T-cell (primary cell): ENCODE measurements at regions not wholly inside any gene's neighbourhood (a gene's known extent, or its start where the extent isn't known, plus 50 kb on each side); places are given as distances from the start of the nearest gene placed in this dataset.

Source experiments
- ATAC-seq, 4 experiments: fragments of 200-7000 bp in 3 of 4; fragments of 150-1000 bp in 1 of 4; cut with Tn5 transposase; replicated peaks in 1 of 4; 1 replicate in 3 of 4; 2 replicates in 1 of 4; pipeline ENCODE4 v1.10.0; 2021; ENCODE audit warnings: moderate library complexity in 3 of 4, mild to moderate bottlenecking in 2 of 4, moderate number of reproducible peaks in 1 of 4
- CTCF ChIA-PET, 2 donors: fragments of 300-600 bp; sonication (Branson Sonifier 250); formaldehyde crosslinking; loops; one replicate each; lab custom pipeline; 2022; ENCODE audit warnings: antibody characterized with exemption in 2 of 2; lab: Charles Lee
- POLR2A ChIA-PET, 2 donors: fragments of 300-600 bp; sonication (Branson Sonifier 250); formaldehyde crosslinking; loops; one replicate each; lab custom pipeline; 2022; ENCODE audit warnings: antibody characterized with exemption in 2 of 2; lab: Charles Lee
- DNase-seq, 35 experiments: peaks; one replicate each; pipeline versions ENCODE4 v3.0.0 to v3.0.0-alpha.2; 2013 to 2023
- H3K27ac ChIP-seq: one replicate; pipeline ENCODE4 v1.5.1; 2013; ENCODE audit warnings: low read length
- H3K27me3 ChIP-seq, 2 experiments: replicated peaks in 1 of 2; 1 replicate in 1 of 2; 2 replicates in 1 of 2; pipeline versions ENCODE4 v1.6.1 to v1.7.0; 2013; ENCODE audit warnings: low read length in 1 of 2, mixed read lengths in 1 of 2; ENCODE audit not compliant: control insufficient read depth in 2 of 2, insufficient read depth in 2 of 2; ENCODE audit errors: extremely low read depth in 1 of 2
- H3K36me3 ChIP-seq, 2 donors: 1 replicate in 1 of 2; 2 replicates in 1 of 2; pipeline versions ENCODE4 v1.6.1 to v1.7.0; 2013; ENCODE audit warnings: low read length in 1 of 2; ENCODE audit not compliant: control insufficient read depth in 2 of 2, insufficient read depth in 1 of 2; ENCODE audit errors: extremely low read depth in 1 of 2
- H3K4me1 ChIP-seq, 2 experiments: 1 replicate in 1 of 2; 2 replicates in 1 of 2; pipeline versions ENCODE4 v1.6.1 to v1.7.0; 2013; ENCODE audit warnings: low read length in 2 of 2, mixed read lengths in 1 of 2; ENCODE audit not compliant: insufficient read depth in 2 of 2, control insufficient read depth in 1 of 2; ENCODE audit errors: extremely low read depth in 1 of 2
- H3K4me3 ChIP-seq, 2 donors: 1 replicate in 1 of 2; 2 replicates in 1 of 2; pipeline versions ENCODE4 v1.5.1 to v1.7.0; 2013; ENCODE audit warnings: mild to moderate bottlenecking in 2 of 2, low read length in 1 of 2, moderate library complexity in 1 of 2; ENCODE audit not compliant: control insufficient read depth in 1 of 2; ENCODE audit errors: extremely low read depth in 1 of 2
- H3K9me3 ChIP-seq: 2 replicates; pipeline ENCODE4 v1.7.0; 2013
- H3K27ac Mint-ChIP-seq, 2 donors: one replicate each; pipeline ENCODE4 v1.8.0; 2020 to 2021; ENCODE audit warnings: mild to moderate bottlenecking in 2 of 2, mixed read lengths in 2 of 2
- H3K27me3 Mint-ChIP-seq, 2 donors: one replicate each; pipeline ENCODE4 v1.8.0; 2021 to 2022; ENCODE audit warnings: mixed read lengths in 2 of 2
- H3K36me3 Mint-ChIP-seq: one replicate; pipeline ENCODE4 v1.8.0; 2021; ENCODE audit warnings: mixed read lengths
- H3K4me1 Mint-ChIP-seq, 3 donors: one replicate each; pipeline ENCODE4 v1.8.0; 2020 to 2022; ENCODE audit warnings: mixed read lengths in 3 of 3, mild to moderate bottlenecking in 1 of 3
- H3K4me3 Mint-ChIP-seq, 3 donors: one replicate each; pipeline ENCODE4 v1.8.0; 2020 to 2022; ENCODE audit warnings: mild to moderate bottlenecking in 3 of 3, mixed read lengths in 3 of 3, moderate library complexity in 3 of 3
- H3K9me3 Mint-ChIP-seq, 3 donors: one replicate each; pipeline ENCODE4 v1.8.0; 2020 to 2022; ENCODE audit warnings: mixed read lengths in 3 of 3
- WGBS: methylation state at CpG from one replicate; pipeline ENCODE4 v1.1.5; 2013; ENCODE audit warnings: missing lambda C conversion rate; ENCODE audit not compliant: insufficient coverage; 5-methylcytosine and 5-hydroxymethylcytosine counted together

DNA sequence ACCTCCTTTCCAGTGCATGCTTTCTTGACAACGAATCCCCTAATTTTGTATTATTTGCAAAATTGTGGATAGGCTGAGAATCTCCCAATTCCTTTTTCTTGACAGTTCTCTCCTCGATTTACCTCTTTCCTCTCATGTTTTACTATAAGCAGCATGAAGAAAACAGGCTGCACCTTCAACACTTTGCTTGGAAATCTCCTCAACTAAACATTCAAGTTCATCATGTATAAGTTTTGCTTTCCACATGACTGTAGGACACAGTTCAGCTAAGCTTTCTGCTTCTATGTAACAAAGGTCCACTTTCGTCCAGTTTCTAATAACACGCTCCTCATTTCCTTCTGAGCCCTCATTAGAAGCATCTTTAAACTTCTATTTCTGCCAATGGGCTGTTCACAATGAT, 199.0 kb upstream of the NLRP1 start:
- CTCF ChIA-PET: no interaction called here

DNA sequence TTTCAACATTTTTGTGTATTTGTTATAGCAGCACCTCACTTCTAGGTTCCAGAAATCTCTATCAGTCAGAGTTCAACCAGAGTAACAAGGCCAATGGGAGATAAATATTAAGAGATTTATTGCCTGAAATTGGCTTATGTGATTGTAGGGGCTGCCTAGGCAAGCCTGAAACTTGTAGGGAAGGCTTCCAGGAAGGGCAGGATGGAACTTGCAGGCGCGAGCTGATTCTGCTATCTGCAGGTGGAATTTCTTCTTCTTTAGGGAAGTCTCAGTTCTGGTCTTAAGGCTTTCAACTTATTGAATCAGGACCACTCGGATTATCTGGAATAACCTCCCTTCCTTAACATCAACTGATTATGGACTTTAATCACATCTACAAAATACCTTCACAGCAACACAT, 199.5 kb upstream of the NLRP1 start:
- no peak overlapping the region for H3K27ac Mint-ChIP-seq
- H3K9me3 Mint-ChIP-seq: peaks cover 0 to 7% (median 6%) of the 10 kb centered on the region in 3 donors
- CTCF ChIA-PET: no interaction called here

More for the DNA sequence above, 199.0 kb upstream of the NLRP1 start:
- H3K27me3 Mint-ChIP-seq: peaks cover 30 to 32% of the 10 kb centered on the region in 2 donors
- H3K4me1 Mint-ChIP-seq: no peaks in the 10 kb centered on the region
- WGBS: 29% methylated on average over 1 of the region's 4 CpGs
- Histone ChIP-seq H3K9me3 (no peaks in the 10 kb centered on the region), H3K36me3 (no peaks in the 10 kb centered on the region), H3K4me3 (no peak overlapping the region), H3K27ac (no peak overlapping the region), H3K4me1 (no peaks in the 10 kb centered on the region), H3K27me3 (peaks cover 0 to 20% of the 10 kb centered on the region in 2 experiments)
- DNase-seq: no peak
- H3K27ac Mint-ChIP-seq: no peak overlapping the region
- no peak for ATAC-seq
- H3K36me3 Mint-ChIP-seq: no peaks in the 10 kb centered on the region
- peaks cover 0 to 7% (median 6%) of the 10 kb centered on the region in 3 donors for H3K9me3 Mint-ChIP-seq
- POLR2A ChIA-PET: no interaction called here
- H3K4me3 Mint-ChIP-seq: no peak overlapping the region

GRCh38 chr17:5784791-5785190, 200.5 kb upstream of the NLRP1 start:
- 36% methylated on average over 1 of the region's 2 CpGs for WGBS

More for the DNA sequence above, 199.5 kb upstream of the NLRP1 start:
- peaks cover 0 to 23% of the 10 kb centered on the region in 2 experiments for H3K27me3 ChIP-seq
- ATAC-seq (no peak), DNase-seq (no peak)
- peaks cover 33 to 34% of the 10 kb centered on the region in 2 donors for H3K27me3 Mint-ChIP-seq
- POLR2A ChIA-PET: no interaction called here
- H3K27ac ChIP-seq: no peak overlapping the region
- H3K4me1 Mint-ChIP-seq: no peaks in the 10 kb centered on the region
- H3K36me3 ChIP-seq: no peaks in the 10 kb centered on the region
- no peak overlapping the region for H3K4me3 ChIP-seq
- H3K4me3 Mint-ChIP-seq: no peak overlapping the region
- no peaks in the 10 kb centered on the region for H3K4me1 ChIP-seq
- no peaks in the 10 kb centered on the region for H3K9me3 ChIP-seq
- no peaks in the 10 kb centered on the region for H3K36me3 Mint-ChIP-seq
- WGBS: no CpG with 5 or more reads among the region's 3 CpGs

DNA sequence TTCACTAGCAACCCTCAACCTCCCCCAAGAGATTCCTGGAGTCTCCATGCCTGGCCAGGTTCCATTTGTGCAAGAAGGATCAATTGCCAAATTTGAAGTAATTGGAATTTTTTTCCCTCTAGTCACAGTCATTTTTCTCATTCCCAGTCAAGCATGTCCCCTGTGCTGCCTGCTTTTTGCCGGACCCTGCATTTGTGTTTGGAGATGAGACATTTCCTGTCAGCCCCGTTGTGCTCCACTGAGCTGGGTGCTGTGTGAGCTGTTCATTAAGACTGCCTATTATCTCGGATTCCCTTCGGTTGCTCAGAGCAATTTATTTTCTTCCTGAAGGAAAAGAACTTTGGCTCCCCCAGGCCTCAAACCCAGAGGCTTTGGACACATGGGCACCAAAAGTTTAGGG, 201.0 kb upstream of the NLRP1 start:
- H3K27me3 Mint-ChIP-seq: peaks cover 36 to 39% of the 10 kb centered on the region in 2 donors
- POLR2A ChIA-PET: no interaction called here
- no peaks in the 10 kb centered on the region for H3K36me3 Mint-ChIP-seq
- Histone ChIP-seq H3K4me3 (no peak overlapping the region), H3K4me1 (no peaks in the 10 kb centered on the region), H3K27ac (no peak overlapping the region), H3K9me3 (no peaks in the 10 kb centered on the region), H3K36me3 (no peaks in the 10 kb centered on the region), H3K27me3 (peaks cover 0 to 24% of the 10 kb centered on the region in 2 experiments)
- DNase-seq (no peak), ATAC-seq (no peak)
- H3K4me1 Mint-ChIP-seq: no peaks in the 10 kb centered on the region
- CTCF ChIA-PET: no interaction called here
- no CpG with 5 or more reads among the region's 4 CpGs for WGBS
- no peak overlapping the region for H3K4me3 Mint-ChIP-seq
- H3K9me3 Mint-ChIP-seq: peaks cover 0 to 7% (median 6%) of the 10 kb centered on the region in 3 donors
- H3K27ac Mint-ChIP-seq: no peak overlapping the region

More at GRCh38 chr17:5784791-5785190, 200.5 kb upstream of the NLRP1 start:
- Mint-ChIP-seq H3K27ac (no peak overlapping the region), H3K4me1 (no peaks in the 10 kb centered on the region), H3K36me3 (no peaks in the 10 kb centered on the region), H3K27me3 (peaks cover 34 to 35% of the 10 kb centered on the region in 2 donors), H3K4me3 (no peak overlapping the region), H3K9me3 (peaks cover 0 to 7% (median 6%) of the 10 kb centered on the region in 3 donors)
- Histone ChIP-seq H3K4me3 (no peak overlapping the region), H3K4me1 (no peaks in the 10 kb centered on the region), H3K36me3 (no peaks in the 10 kb centered on the region), H3K9me3 (no peaks in the 10 kb centered on the region), H3K27me3 (peaks cover 0 to 21% of the 10 kb centered on the region in 2 experiments), H3K27ac (no peak overlapping the region)
- ChIA-PET POLR2A (no interaction called here), CTCF (no interaction called here)
- no peak for ATAC-seq
- DNase-seq: no peak

GRCh38 chr17:5785867-5786509, 201.7 kb upstream of the NLRP1 start:
- Histone ChIP-seq H3K4me1 (no peaks in the 10 kb centered on the region), H3K27ac (no peak overlapping the region), H3K36me3 (no peaks in the 10 kb centered on the region), H3K4me3 (no peak overlapping the region), H3K9me3 (no peaks in the 10 kb centered on the region), H3K27me3 (peaks cover 0 to 26% of the 10 kb centered on the region in 2 experiments)
- DNase-seq (no peak), ATAC-seq (no peak)
- no peaks in the 10 kb centered on the region for H3K4me1 Mint-ChIP-seq
- H3K27ac Mint-ChIP-seq: no peak overlapping the region
- ChIA-PET CTCF (no interaction called here), POLR2A (no interaction called here)
- H3K27me3 Mint-ChIP-seq: peaks cover 35 to 40% of the 10 kb centered on the region in 2 donors
- peaks cover 0 to 7% (median 6%) of the 10 kb centered on the region in 3 donors for H3K9me3 Mint-ChIP-seq
- 66% methylated on average over 8 of the region's 11 CpGs for WGBS
- no peak overlapping the region for H3K4me3 Mint-ChIP-seq
- no peaks in the 10 kb centered on the region for H3K36me3 Mint-ChIP-seq

GRCh38 chr17:5786510-5786875, 202.2 kb upstream of the NLRP1 start:
- 40% methylated on average over 1 of the region's 6 CpGs for WGBS
- no peak overlapping the region for H3K27ac Mint-ChIP-seq
- Histone ChIP-seq H3K4me1 (no peaks in the 10 kb centered on the region), H3K27me3 (peaks cover 0 to 27% of the 10 kb centered on the region in 2 experiments), H3K9me3 (no peaks in the 10 kb centered on the region), H3K27ac (no peak overlapping the region), H3K4me3 (no peak overlapping the region), H3K36me3 (no peaks in the 10 kb centered on the region)
- H3K4me3 Mint-ChIP-seq: no peak overlapping the region
- ChIA-PET CTCF (no interaction called here), POLR2A (no interaction called here)
- DNase-seq (no peak), ATAC-seq (no peak)
- H3K4me1 Mint-ChIP-seq: no peaks in the 10 kb centered on the region
- no peaks in the 10 kb centered on the region for H3K36me3 Mint-ChIP-seq
- peaks cover 0 to 7% (median 6%) of the 10 kb centered on the region in 3 donors for H3K9me3 Mint-ChIP-seq
- peaks cover 38 to 42% of the 10 kb centered on the region in 2 donors for H3K27me3 Mint-ChIP-seq
